Colonic mucosa (tissue), 4 donors: ENCODE measurements at regions not wholly inside any gene's neighbourhood (a gene's known extent, or its start where the extent isn't known, plus 50 kb on each side); places are given as distances from the start of the nearest gene placed in this dataset.

Experiments used
- DNase-seq: peaks from one replicate; pipeline ENCODE4 v3.0.0-alpha.2; 2020
- H3K27ac ChIP-seq: fragments of 200-600 bp; one replicate; pipeline ENCODE4 v1.8.0; 2021
- H3K27me3 ChIP-seq: fragments of 200-600 bp; one replicate; pipeline ENCODE4 v1.8.0; 2021
- H3K36me3 ChIP-seq: fragments of 200-600 bp; one replicate; pipeline ENCODE4 v1.8.0; 2021
- H3K4me1 ChIP-seq: fragments of 200-600 bp; one replicate; pipeline ENCODE4 v1.8.0; 2021; ENCODE audit warnings: mild to moderate bottlenecking
- H3K4me3 ChIP-seq: fragments of 200-600 bp; one replicate; pipeline ENCODE4 v1.8.0; 2021
- H3K9ac ChIP-seq, 2 donors: one replicate each; pipeline ENCODE4 v1.7.0; 2013; ENCODE audit warnings: control low read depth in 2 of 2, low read depth in 2 of 2, low read length in 2 of 2
- H3K9me3 ChIP-seq: fragments of 200-600 bp; one replicate; pipeline ENCODE4 v1.8.0; 2021
- intact Hi-C: fragments of 100-400 bp; cut with DNase I; formaldehyde crosslinking; loops from one replicate; pipeline ENCODE4 v1.14.1; 2022
- TF ChIP-seq, protein P1 (sequence below): fragments of 200-600 bp; IDR thresholded peaks from one replicate; pipeline ENCODE4 v1.8.0; 2022; ENCODE audit warnings: antibody characterized with exemption, mild to moderate bottlenecking
- donor health status: healthy.
- donor health status: DM: no; HTN: no; CAD: no.
- donor health status: DM: no; HTN: no; CAD: no.

DNA sequence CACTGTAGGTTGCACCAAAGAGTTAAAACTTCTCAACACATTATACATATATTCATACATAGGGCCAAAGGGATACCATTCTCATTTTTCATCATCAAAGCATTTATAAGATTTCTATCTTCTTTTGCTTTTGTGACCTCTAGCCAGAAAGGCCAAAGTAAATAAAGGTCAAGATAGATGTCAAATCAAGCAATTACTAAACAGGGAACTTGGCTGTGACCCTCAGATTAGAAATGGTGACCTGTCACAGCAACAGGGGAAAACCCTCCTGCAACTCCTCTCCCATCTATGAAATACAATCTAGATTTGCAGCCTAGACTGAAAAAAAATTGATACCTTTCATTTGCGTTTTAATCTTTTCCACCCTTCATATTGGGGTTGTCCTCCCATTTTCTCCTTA lies 225.6 kb upstream of the FAM241A start:
- Histone ChIP-seq H3K36me3 (no peaks in the 10 kb centered on the region), H3K27ac (no peak overlapping the region), H3K27me3 (no peaks in the 10 kb centered on the region), H3K4me3 (no peak overlapping the region), H3K9ac (no peak overlapping the region), H3K4me1 (no peaks in the 10 kb centered on the region), H3K9me3 (no peaks in the 10 kb centered on the region)
- no peak for DNase-seq
- TF ChIP-seq, protein P1, sequence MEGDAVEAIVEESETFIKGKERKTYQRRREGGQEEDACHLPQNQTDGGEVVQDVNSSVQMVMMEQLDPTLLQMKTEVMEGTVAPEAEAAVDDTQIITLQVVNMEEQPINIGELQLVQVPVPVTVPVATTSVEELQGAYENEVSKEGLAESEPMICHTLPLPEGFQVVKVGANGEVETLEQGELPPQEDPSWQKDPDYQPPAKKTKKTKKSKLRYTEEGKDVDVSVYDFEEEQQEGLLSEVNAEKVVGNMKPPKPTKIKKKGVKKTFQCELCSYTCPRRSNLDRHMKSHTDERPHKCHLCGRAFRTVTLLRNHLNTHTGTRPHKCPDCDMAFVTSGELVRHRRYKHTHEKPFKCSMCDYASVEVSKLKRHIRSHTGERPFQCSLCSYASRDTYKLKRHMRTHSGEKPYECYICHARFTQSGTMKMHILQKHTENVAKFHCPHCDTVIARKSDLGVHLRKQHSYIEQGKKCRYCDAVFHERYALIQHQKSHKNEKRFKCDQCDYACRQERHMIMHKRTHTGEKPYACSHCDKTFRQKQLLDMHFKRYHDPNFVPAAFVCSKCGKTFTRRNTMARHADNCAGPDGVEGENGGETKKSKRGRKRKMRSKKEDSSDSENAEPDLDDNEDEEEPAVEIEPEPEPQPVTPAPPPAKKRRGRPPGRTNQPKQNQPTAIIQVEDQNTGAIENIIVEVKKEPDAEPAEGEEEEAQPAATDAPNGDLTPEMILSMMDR: no peak
- intact Hi-C loops: no loop called here

DNA sequence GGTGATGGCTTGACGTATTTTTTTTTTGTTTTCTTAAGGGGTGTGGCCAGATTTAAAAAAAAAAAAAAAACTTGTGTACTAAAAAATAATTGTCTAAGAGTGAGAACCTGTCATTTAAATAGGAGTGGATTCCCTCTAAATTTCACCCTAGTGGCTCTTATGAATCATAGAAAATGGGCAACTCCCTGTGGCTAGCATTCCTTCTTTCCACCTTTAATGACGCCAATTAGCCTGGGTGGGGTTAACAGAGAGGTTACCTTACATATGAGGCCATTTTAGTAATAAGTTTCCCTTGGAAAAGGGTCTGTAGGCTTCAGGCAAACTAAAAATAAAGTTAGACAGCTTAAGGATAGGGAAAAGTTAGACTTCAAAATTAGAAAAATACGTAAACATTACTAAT lies 223.5 kb upstream of the FAM241A start:
- Histone ChIP-seq H3K36me3 (no peaks in the 10 kb centered on the region), H3K4me3 (no peak overlapping the region), H3K9ac (no peak overlapping the region), H3K27ac (no peak overlapping the region), H3K9me3 (no peaks in the 10 kb centered on the region), H3K27me3 (no peaks in the 10 kb centered on the region), H3K4me1 (no peaks in the 10 kb centered on the region)
- intact Hi-C loops: no loop called here
- no peak for DNase-seq
- TF ChIP-seq, protein P1: no peak

DNA sequence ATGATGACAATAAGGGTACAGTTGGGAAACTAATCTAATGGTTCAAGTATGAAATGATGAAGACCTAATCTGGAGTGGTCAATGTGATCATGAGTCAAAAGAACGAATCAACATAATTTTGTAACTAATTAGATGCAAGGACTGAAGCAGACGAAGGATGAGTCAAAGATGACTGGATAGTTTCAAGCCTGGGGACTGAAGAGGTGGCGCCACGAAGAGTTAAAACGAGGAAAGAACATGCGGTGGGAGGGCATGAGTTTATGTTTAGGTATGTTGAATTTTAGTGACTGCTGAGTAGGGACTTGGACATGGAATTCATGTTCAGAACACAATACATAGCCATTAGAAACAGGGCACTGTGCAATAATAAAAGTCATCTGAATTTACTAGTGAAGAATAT lies 221.5 kb upstream of the FAM241A start:
- Histone ChIP-seq H3K9me3 (no peaks in the 10 kb centered on the region), H3K9ac (no peak overlapping the region), H3K4me3 (no peak overlapping the region), H3K36me3 (no peaks in the 10 kb centered on the region), H3K27ac (no peak overlapping the region), H3K27me3 (no peaks in the 10 kb centered on the region), H3K4me1 (no peaks in the 10 kb centered on the region)
- intact Hi-C loops: no loop called here
- no peak for DNase-seq
- TF ChIP-seq, protein P1: no peak

DNA sequence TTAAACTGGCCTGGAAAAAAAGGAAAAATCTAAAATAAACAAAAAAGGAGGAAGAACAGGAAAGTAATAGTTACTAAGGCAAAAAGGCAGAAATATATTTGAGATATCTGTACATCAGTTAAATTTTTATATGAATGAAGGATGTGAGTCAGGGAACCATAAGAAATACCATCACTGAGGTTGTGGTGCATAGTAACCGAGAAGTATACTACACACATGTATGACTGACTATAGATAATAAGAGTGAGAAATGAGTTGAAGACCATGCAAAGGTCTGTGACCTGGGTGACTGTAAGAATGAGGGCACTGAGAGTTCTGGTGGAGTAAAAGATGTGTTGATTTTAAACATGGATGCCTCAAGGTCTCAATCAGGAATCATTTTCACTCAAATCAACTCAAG lies 220.6 kb upstream of the FAM241A start:
- H3K36me3 ChIP-seq: no peaks in the 10 kb centered on the region
- H3K9ac ChIP-seq: no peak overlapping the region
- intact Hi-C loops: no loop called here

DNA sequence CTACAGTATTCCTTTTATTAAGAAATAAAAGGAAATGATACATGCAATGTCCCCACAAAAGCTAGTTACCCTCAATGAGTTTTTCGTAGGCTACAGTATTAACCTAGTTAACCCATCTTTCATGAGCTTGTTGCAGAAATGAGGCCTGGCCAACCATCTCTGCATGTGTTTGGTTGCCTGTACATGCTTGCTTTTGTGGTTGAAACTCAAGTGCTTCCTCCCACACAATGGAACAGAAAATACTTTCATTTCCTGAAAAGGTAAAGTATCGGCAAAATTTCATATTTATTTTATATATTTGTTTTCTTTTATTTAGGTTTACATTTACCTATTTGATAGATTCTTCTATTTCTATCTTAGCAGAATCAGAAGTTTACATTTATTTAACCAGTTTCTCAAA lies 214.6 kb upstream of the FAM241A start:
- Histone ChIP-seq H3K9me3 (no peaks in the 10 kb centered on the region), H3K4me1 (no peaks in the 10 kb centered on the region), H3K4me3 (no peak overlapping the region), H3K36me3 (no peaks in the 10 kb centered on the region), H3K27ac (no peak overlapping the region), H3K27me3 (no peaks in the 10 kb centered on the region), H3K9ac (no peak overlapping the region)
- TF ChIP-seq, protein P1: no peak
- intact Hi-C loops: no loop called here
- DNase-seq: no peak

More for the DNA sequence above, 220.6 kb upstream of the FAM241A start:
- Histone ChIP-seq H3K4me3 (no peak overlapping the region), H3K9me3 (no peaks in the 10 kb centered on the region), H3K4me1 (no peaks in the 10 kb centered on the region), H3K27ac (no peak overlapping the region), H3K27me3 (no peaks in the 10 kb centered on the region)
- DNase-seq: no peak
- TF ChIP-seq, protein P1: no peak

DNA sequence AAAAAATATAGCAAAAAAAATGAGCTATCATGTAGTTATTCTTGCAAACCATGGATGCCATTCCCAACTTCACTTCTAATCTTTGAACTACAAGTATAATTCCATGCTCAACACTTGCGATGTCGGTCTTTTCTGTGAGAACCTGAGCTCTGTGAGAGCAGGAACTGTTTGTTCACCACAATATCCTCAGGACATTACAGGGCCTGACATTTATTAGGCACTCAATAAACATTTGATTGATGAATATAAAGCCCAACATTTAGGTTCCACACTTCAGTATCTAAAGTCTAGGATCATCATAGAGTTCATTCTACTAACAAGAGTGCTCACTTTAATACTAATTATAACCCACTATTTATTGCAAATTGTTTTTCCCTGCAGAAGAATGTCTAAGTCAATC lies 211.6 kb upstream of the FAM241A start:
- no peaks in the 10 kb centered on the region for H3K4me1 ChIP-seq
- H3K9me3 ChIP-seq: no peaks in the 10 kb centered on the region
- no peak overlapping the region for H3K27ac ChIP-seq
- TF ChIP-seq, protein P1: no peak
- intact Hi-C loops: no loop called here
- no peak for DNase-seq
- H3K9ac ChIP-seq: no peak overlapping the region
- no peak overlapping the region for H3K4me3 ChIP-seq
- no peaks in the 10 kb centered on the region for H3K27me3 ChIP-seq
- H3K36me3 ChIP-seq: no peaks in the 10 kb centered on the region
